NB4 (cell line): ENCODE measurements at regions not wholly inside any gene's neighbourhood (a gene's known extent, or its start where the extent isn't known, plus 50 kb on each side); places are given as distances from the start of the nearest gene placed in this dataset.

Experiments
- DNase-seq: peaks from one replicate; pipeline ENCODE4 v3.0.0; 2010; ENCODE audit warnings: low read depth
- H3K4me3 ChIP-seq: one replicate; pipeline ENCODE4 v1.5.1; 2011; ENCODE audit warnings: mild to moderate bottlenecking, low read depth, low read length, moderate library complexity
- CTCF ChIP-seq: IDR thresholded peaks from one replicate; pipeline ENCODE4 v1.5.1; 2012; ENCODE audit warnings: low read depth, low read length
- MYC ChIP-seq: IDR thresholded peaks from 2 replicates; pipeline ENCODE4 v1.6.1; 2011; ENCODE audit warnings: low read depth, low read length
- POLR2A ChIP-seq: IDR thresholded peaks from 2 replicates; pipeline ENCODE4 v1.6.1; 2011; ENCODE audit warnings: mild to moderate bottlenecking; ENCODE audit not compliant: insufficient read length; ENCODE audit errors: extremely low read depth
- TF ChIP-seq, protein P1 (sequence below): IDR thresholded peaks from 2 replicates; pipeline ENCODE4 v1.6.1; 2011; ENCODE audit warnings: low read depth, low read length

DNA sequence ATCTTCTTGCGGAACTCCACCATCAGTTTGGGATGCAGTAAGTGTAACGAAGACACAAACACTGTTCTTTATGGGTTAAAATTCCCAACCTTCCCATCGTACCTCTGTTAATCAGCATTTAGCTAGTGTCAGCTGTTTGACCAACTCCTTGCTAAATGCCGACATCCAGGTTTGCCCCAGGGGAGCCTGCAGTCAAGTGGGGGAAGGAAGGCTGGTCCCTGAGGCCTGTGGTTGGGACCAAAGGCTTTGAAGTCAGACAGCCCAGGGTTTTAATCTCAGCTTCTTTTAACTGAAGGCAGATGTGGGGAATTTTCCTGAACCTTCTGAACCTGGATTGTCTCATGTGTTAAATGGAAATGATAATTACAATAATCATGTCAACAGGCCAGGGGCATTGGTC lies 443.7 kb downstream of the GLRX3 start:
- no peak for TF ChIP-seq POLR2A
- no peak for TF ChIP-seq MYC
- TF ChIP-seq, protein P1, sequence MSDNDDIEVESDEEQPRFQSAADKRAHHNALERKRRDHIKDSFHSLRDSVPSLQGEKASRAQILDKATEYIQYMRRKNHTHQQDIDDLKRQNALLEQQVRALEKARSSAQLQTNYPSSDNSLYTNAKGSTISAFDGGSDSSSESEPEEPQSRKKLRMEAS, result no peak
- TF ChIP-seq CTCF, result no peak
- DNase-seq, result no peak
- no peak overlapping the region for H3K4me3 ChIP-seq

DNA sequence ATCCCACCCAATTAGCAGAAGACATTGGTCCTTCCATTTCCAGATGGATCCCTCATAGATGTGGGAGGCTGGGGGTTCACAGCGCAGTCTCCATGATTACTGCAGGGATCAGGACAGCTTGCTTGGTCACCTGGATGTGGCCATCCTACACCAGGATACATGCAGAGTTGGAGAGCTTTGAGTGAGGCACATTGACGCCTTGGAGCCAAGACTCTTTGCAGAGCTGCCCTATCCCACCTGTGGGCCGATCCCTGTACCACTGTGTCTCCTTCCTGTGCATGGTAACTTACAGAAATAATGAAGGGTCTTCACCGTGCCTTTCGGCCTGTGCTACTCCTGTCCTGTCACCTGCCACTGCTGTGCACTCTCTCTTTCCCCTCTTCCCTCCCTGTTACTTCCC lies 444.8 kb downstream of the GLRX3 start:
- DNase-seq, result no peak
- H3K4me3 ChIP-seq, result no peak overlapping the region
- TF ChIP-seq CTCF (no peak), MYC (no peak), POLR2A (no peak)
- TF ChIP-seq, protein P1, result no peak

- no peak for DNase-seq
- TF ChIP-seq POLR2A (no peak), MYC (no peak), CTCF (no peak)
- TF ChIP-seq, protein P1, result no peak
- no peak overlapping the region for H3K4me3 ChIP-seq
These were observed 451.5 kb downstream of the GLRX3 start for GRCh38 chr10:130587718-130588117.

- TF ChIP-seq, protein P1, result no peak
- TF ChIP-seq POLR2A, result no peak
- TF ChIP-seq CTCF, result no peak
- no peak for TF ChIP-seq MYC
- no peak overlapping the region for H3K4me3 ChIP-seq
- no peak for DNase-seq
These were observed 469.8 kb downstream of the GLRX3 start for GRCh38 chr10:130606001-130606405.

- no peak overlapping the region for H3K4me3 ChIP-seq
- DNase-seq, result no peak
- TF ChIP-seq, protein P1, result no peak
- TF ChIP-seq POLR2A (no peak), MYC (no peak), CTCF (no peak)
These were observed 471.2 kb downstream of the GLRX3 start for GRCh38 chr10:130607366-130607765.

- H3K4me3 ChIP-seq, result no peak overlapping the region
- TF ChIP-seq, protein P1, result no peak
- TF ChIP-seq MYC (no peak), POLR2A (no peak), CTCF (no peak)
- DNase-seq, result no peak
These were observed 475.0 kb downstream of the GLRX3 start for GRCh38 chr10:130611239-130611638.
